ENCODE measurements at regions not wholly inside any gene's neighbourhood (a gene's known extent, or its start where the extent isn't known, plus 50 kb on each side); places are given as distances from the start of the nearest gene placed in this dataset.

DNA sequence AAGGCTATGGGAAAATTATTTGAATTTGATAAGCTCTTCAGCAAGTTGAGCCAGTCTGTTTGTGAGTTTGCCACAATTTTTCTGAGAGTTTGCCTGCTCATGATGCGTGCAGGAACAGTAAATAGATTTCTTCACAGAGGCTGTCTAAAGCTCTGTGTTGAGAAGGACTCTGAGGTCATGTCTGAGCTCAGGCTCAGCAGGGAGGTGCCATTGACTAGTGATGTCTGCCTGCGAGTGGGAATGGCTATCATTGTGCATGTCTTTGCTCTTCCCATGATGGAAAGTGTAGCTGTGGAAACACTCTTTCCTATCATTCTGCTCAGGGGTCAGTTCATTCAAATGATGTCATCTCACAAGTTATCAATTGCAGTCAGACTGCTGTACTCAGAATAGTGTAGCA, 142.8 kb downstream of the RASEF start:
- no TSS peak for BruUV-seq (replicated peaks)
- TF ChIP-seq ELF1 (IDR thresholded peaks at IDR 0.05; ENCODE audit: borderline replicate concordance, low read depth) (no peak), EZH2 (IDR thresholded peaks at IDR 0.05) (no peak), CEBPB (IDR thresholded peaks at IDR 0.05; ENCODE audit: low read depth) (no peak), POLR2AphosphoS5 (IDR thresholded peaks at IDR 0.05; ENCODE audit: low read depth, low read length) (no peak), ZFX (IDR thresholded peaks at IDR 0.05) (no peak)

DNA sequence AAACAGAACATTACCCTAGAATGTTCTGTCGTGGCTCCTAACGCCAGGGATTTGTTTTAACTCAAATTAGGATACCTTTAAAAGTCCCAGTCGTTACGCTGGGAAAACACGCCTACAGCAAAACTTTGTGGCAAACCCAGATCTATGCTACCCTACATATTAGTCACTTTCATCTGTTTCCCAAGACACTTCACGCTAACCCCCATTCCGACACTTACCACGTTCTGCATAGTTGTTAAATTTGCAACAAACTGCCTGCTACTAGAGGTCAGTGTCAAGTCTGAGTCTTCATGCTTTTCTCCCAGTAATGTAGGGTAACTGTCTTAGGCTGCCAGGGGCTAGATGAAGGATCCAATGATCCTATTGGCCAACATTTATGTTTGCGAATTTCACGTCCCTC, 140.3 kb downstream of the RASEF start:
- ChIA-PET RAD21 (ENCODE audit: low non-redundant PET in 1 of 2, low total read pairs in 2 of 2, uncharacterized antibody in 2 of 2, unreplicated experiment in 2 of 2) (no interaction called here), POLR2A (no interaction called here), CTCF (no interaction called here)
- no peak overlapping the region for H2AFZ ChIP-seq (ENCODE audit: low read depth, low read length, poor library complexity, severe bottlenecking)
- no TSS peak for BruUV-seq (replicated peaks)
- H3K79me2 ChIP-seq (ENCODE audit: insufficient read depth, low read length), result no peaks in the 10 kb centered on the region
- H3K9me2 ChIP-seq (ENCODE audit: insufficient read depth), result no peaks in the 10 kb centered on the region
- no peak for TF ChIP-seq POLR2A (IDR thresholded peaks at IDR 0.05; ENCODE audit: borderline replicate concordance, extremely low read depth, insufficient read depth, insufficient read length)
- TF ChIP-seq POLR2AphosphoS5 (IDR thresholded peaks at IDR 0.05; ENCODE audit: low read depth, low read length), result no peak
- no peak for TF ChIP-seq EGR1 (IDR thresholded peaks at IDR 0.05; ENCODE audit: low read depth)
- TF ChIP-seq YY1 (IDR thresholded peaks at IDR 0.05; ENCODE audit: extremely low read depth, insufficient replicate concordance, low read depth, low read length), result no peak
- TF ChIP-seq SRF (IDR thresholded peaks at IDR 0.05; ENCODE audit: low read depth), result no peak
- TF ChIP-seq, protein P1, sequence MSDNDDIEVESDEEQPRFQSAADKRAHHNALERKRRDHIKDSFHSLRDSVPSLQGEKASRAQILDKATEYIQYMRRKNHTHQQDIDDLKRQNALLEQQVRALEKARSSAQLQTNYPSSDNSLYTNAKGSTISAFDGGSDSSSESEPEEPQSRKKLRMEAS (IDR thresholded peaks at IDR 0.05), result no peak
- no peak for TF ChIP-seq CEBPB (IDR thresholded peaks at IDR 0.05; ENCODE audit: low read depth)
- TF ChIP-seq EZH2phosphoT487 (IDR thresholded peaks at IDR 0.05; ENCODE audit: borderline replicate concordance), result no peak
- H3K27me3 ChIP-seq (ENCODE audit: insufficient read depth, low read length), result no peaks in the 10 kb centered on the region
- no peak overlapping the region for H3K4me3 ChIP-seq (replicated peaks in 1 of 2; ENCODE audit: low read depth in 1 of 2, low read length in 2 of 2)
- DNase-seq (ENCODE audit: low read depth, low spot score) (no peak), ATAC-seq (no peak)
- H3K9me3 ChIP-seq (ENCODE audit: control insufficient read depth in 1 of 2, insufficient read depth in 1 of 2, low read depth in 1 of 2, low read length in 2 of 2), result no peaks in the 10 kb centered on the region
- no peaks in the 10 kb centered on the region for H3K36me3 ChIP-seq (ENCODE audit: control insufficient read depth in 1 of 2, insufficient read depth in 2 of 2, low read length in 2 of 2)
- no peak overlapping the region for H3K27ac ChIP-seq (ENCODE audit: low read depth, low read length)
- no peak overlapping the region for H3K4me2 ChIP-seq (ENCODE audit: low read length)
- H3K9ac ChIP-seq (ENCODE audit: low read length), result no peak overlapping the region
- no peaks in the 10 kb centered on the region for H4K20me1 ChIP-seq (ENCODE audit: insufficient read depth)
- H3K4me1 ChIP-seq (ENCODE audit: control insufficient read depth in 1 of 2, insufficient read depth in 2 of 2, low read length in 2 of 2), result no peaks in the 10 kb centered on the region
- intact Hi-C loops (cut with micrococcal nuclease), result no loop called here

More for the DNA sequence above, 142.8 kb downstream of the RASEF start:
- no peaks in the 10 kb centered on the region for H3K27me3 ChIP-seq (ENCODE audit: insufficient read depth, low read length)
- H3K79me2 ChIP-seq (ENCODE audit: insufficient read depth, low read length), result no peaks in the 10 kb centered on the region
- no peak overlapping the region for H3K9ac ChIP-seq (ENCODE audit: low read length)
- no peaks in the 10 kb centered on the region; a peak in 2 of 4 replicates for H3K9me3 ChIP-seq (ENCODE audit: control insufficient read depth in 1 of 2, insufficient read depth in 1 of 2, low read depth in 1 of 2, low read length in 2 of 2)
- CTCF ChIA-PET, result no interaction called here
- no peak overlapping the region for H2AFZ ChIP-seq (ENCODE audit: low read depth, low read length, poor library complexity, severe bottlenecking)
- no peaks in the 10 kb centered on the region for H3K4me1 ChIP-seq (ENCODE audit: control insufficient read depth in 1 of 2, insufficient read depth in 2 of 2, low read length in 2 of 2)
- no peak for DNase-seq (ENCODE audit: low read depth, low spot score)
- no peak overlapping the region for H3K4me2 ChIP-seq (ENCODE audit: low read length)
- intact Hi-C loops (cut with micrococcal nuclease), result no loop called here
- H3K27ac ChIP-seq (ENCODE audit: low read depth, low read length), result no peak overlapping the region
- no peaks in the 10 kb centered on the region for H4K20me1 ChIP-seq (ENCODE audit: insufficient read depth)
- POLR2A ChIA-PET, result no interaction called here
- H3K9me2 ChIP-seq (ENCODE audit: insufficient read depth), result no peaks in the 10 kb centered on the region
- H3K4me3 ChIP-seq (replicated peaks in 1 of 2; ENCODE audit: low read depth in 1 of 2, low read length in 2 of 2), result no peak overlapping the region
- RAD21 ChIA-PET (ENCODE audit: low non-redundant PET in 1 of 2, low total read pairs in 2 of 2, uncharacterized antibody in 2 of 2, unreplicated experiment in 2 of 2), result no interaction called here
- ATAC-seq, result no peak
- H3K36me3 ChIP-seq (ENCODE audit: control insufficient read depth in 1 of 2, insufficient read depth in 2 of 2, low read length in 2 of 2), result no peaks in the 10 kb centered on the region
